HepG2 (cell line): ENCODE measurements at regions not wholly inside any gene's neighbourhood (a gene's known extent, or its start where the extent isn't known, plus 50 kb on each side); places are given as distances from the start of the nearest gene placed in this dataset.

Experiments used
- ATAC-seq: fragments of 200-7000 bp; cut with Tn5 transposase; 3 replicates; pipeline ENCODE4 v1.9.1; 2020; ENCODE audit warnings: mild to moderate bottlenecking, moderate library complexity
- BruUV-seq: library from RNA; stranded (reverse); fragments of 400-500 nt; replicated peaks from 2 replicates; lab custom pipeline; 2021; lab: Mats Ljungman, UMichigan
- CTCF ChIA-PET: fragments of 300-600 bp; formaldehyde crosslinking; extraction: SDS; loops from one replicate; lab custom pipeline; 2021; ENCODE audit warnings: low total read pairs, inconsistent platforms, low intra/inter-chr PET ratio; lab: Yijun Ruan, JAX
- POLR2A ChIA-PET: fragments of 350-600 bp; sonication (Branson Sonifier 250); formaldehyde crosslinking; loops from one replicate; lab custom pipeline; 2020; ENCODE audit warnings: antibody characterized with exemption, inconsistent platforms; lab: Yijun Ruan, JAX
- DNase-seq: peaks from one replicate; pipeline ENCODE4 v3.0.0-alpha.2; 2015; ENCODE audit warnings: low spot score
- FAIRE-seq: peaks from 3 replicates; lab custom pipeline; 2011; peaks lifted over from hg19 to GRCh38; lab: Jason Lieb, UNC
- H2AFZ ChIP-seq: one replicate; pipeline ENCODE4 v1.6.1; 2011; ENCODE audit warnings: low read length, inconsistent platforms
- H3K27ac ChIP-seq: fragments of 300-600 bp; 3 replicates; pipeline ENCODE4 v1.8.0; 2011; ENCODE audit warnings: mixed run types, mild to moderate bottlenecking, mixed read lengths, low read length, inconsistent platforms; ENCODE audit not compliant: insufficient read depth; ENCODE audit errors: extremely low read length
- H3K27me3 ChIP-seq, 2 experiments: fragments of 200-600 bp in 1 of 2; 2 replicates in 1 of 2; 3 replicates in 1 of 2; pipeline versions ENCODE4 v1.6.0 to v1.8.0; 2011; ENCODE audit warnings: low read length in 2 of 2, mild to moderate bottlenecking in 2 of 2, moderate library complexity in 2 of 2, inconsistent platforms in 1 of 2; ENCODE audit not compliant: insufficient read depth in 2 of 2, control insufficient read depth in 1 of 2
- H3K36me3 ChIP-seq, 2 experiments: fragments of 200-600 bp in 1 of 2; replicated peaks in 1 of 2; 2 replicates in 1 of 2; 3 replicates in 1 of 2; pipeline versions ENCODE4 v1.5.1 to v1.8.0; 2011; ENCODE audit warnings: low read length in 2 of 2, inconsistent platforms in 1 of 2; ENCODE audit not compliant: insufficient read depth in 2 of 2, control insufficient read depth in 1 of 2
- H3K4me1 ChIP-seq: 2 replicates; pipeline ENCODE4 v1.5.1; 2012; ENCODE audit warnings: low read length, inconsistent platforms; ENCODE audit not compliant: insufficient read depth
- H3K4me2 ChIP-seq: 2 replicates; pipeline ENCODE4 v1.6.0; 2011; ENCODE audit warnings: low read depth, low read length, inconsistent platforms
- H3K4me3 ChIP-seq, 3 experiments: fragments of 200-600 bp in 1 of 3; sonication (generic), shearing (Covaris generic) in 1 of 3; replicated peaks in 1 of 3; 2 replicates each; pipeline ENCODE4 v1.5.1; 2011 to 2016; ENCODE audit warnings: low read length in 3 of 3, inconsistent platforms in 2 of 3, low read depth in 2 of 3, mild to moderate bottlenecking in 2 of 3, control low read depth in 1 of 3, mixed read lengths in 1 of 3; ENCODE audit not compliant: insufficient read depth in 1 of 3
- H3K79me2 ChIP-seq: one replicate; pipeline ENCODE4 v1.6.1; 2011; ENCODE audit warnings: low read length, inconsistent platforms; ENCODE audit not compliant: insufficient read depth
- H3K9ac ChIP-seq: 2 replicates; pipeline ENCODE4 v1.6.0; 2011; ENCODE audit warnings: mild to moderate bottlenecking, low read depth, low read length, inconsistent platforms; ENCODE audit not compliant: insufficient read depth
- H3K9me3 ChIP-seq: 2 replicates; pipeline ENCODE4 v1.5.1; 2012; ENCODE audit warnings: mild to moderate bottlenecking, low read length
- H4K20me1 ChIP-seq: 2 replicates; pipeline ENCODE4 v1.6.0; 2011; ENCODE audit warnings: inconsistent platforms, mild to moderate bottlenecking, low read length, moderate library complexity; ENCODE audit not compliant: insufficient read depth
- KLF9 ChIP-seq: IDR thresholded peaks from 2 replicates; pipeline ENCODE4 v1.6.1; 2016; ENCODE audit warnings: low read depth
- NFE2 ChIP-seq: sonication (generic); formaldehyde crosslinking; IDR thresholded peaks from 2 replicates; pipeline ENCODE4 v1.4.0; 2020; ENCODE audit warnings: missing genetic modification reagents
- NFIC ChIP-seq: IDR thresholded peaks from 2 replicates; pipeline ENCODE4 v1.6.1; 2012; ENCODE audit warnings: mild to moderate bottlenecking, low read length, inconsistent platforms
- NFYC ChIP-seq: IDR thresholded peaks from 2 replicates; pipeline ENCODE4 v1.6.1; 2016; ENCODE audit warnings: missing genetic modification reagents, missing compliant biosample characterization
- NONO ChIP-seq, 2 experiments: fragments of 450-650 bp in 1 of 2; sonication (generic) in 1 of 2; formaldehyde crosslinking in 1 of 2; IDR thresholded peaks in 1 of 2; conservative IDR thresholded peaks in 1 of 2; 2 replicates each; pipeline versions ENCODE4 v1.6.1 to v1.8.0; 2017 to 2022; ENCODE audit warnings: mild to moderate bottlenecking in 1 of 2, missing genetic modification reagents in 1 of 2, moderate library complexity in 1 of 2
- PHB2 ChIP-seq: fragments of 450-650 bp; IDR thresholded peaks from 2 replicates; pipeline ENCODE4 v1.6.1; 2018; ENCODE audit not compliant: partially characterized antibody
- SMC3 ChIP-seq: IDR thresholded peaks from 2 replicates; pipeline ENCODE4 v1.6.1; 2011; ENCODE audit warnings: low read length, improper control_type of control experiment
- ZFP1 ChIP-seq: IDR thresholded peaks from 2 replicates; pipeline ENCODE4 v1.6.1; 2016
- ZMYM2 ChIP-seq: sonication (generic); formaldehyde crosslinking; IDR thresholded peaks from 2 replicates; pipeline ENCODE4 v1.8.0; 2022; ENCODE audit warnings: mild to moderate bottlenecking, missing genetic modification reagents
- ZNF160 ChIP-seq: sonication (generic); formaldehyde crosslinking; IDR thresholded peaks from 2 replicates; pipeline ENCODE4 v1.8.0; 2022; ENCODE audit warnings: mild to moderate bottlenecking, inconsistent platforms, missing genetic modification reagents
- ZNF263 ChIP-seq: sonication (generic); formaldehyde crosslinking; IDR thresholded peaks from 2 replicates; pipeline ENCODE4 v1.4.0; 2020; ENCODE audit warnings: missing genetic modification reagents
- ZNF337 ChIP-seq: sonication (generic); formaldehyde crosslinking; IDR thresholded peaks from 2 replicates; pipeline ENCODE4 v1.5.1; 2020; ENCODE audit warnings: missing genetic modification reagents, low read depth, mild to moderate bottlenecking, borderline replicate concordance
- WGBS: methylation state at CpG from one replicate; pipeline ENCODE4 v1.1.6; 2017; ENCODE audit warnings: low lambda C conversion rate; 5-methylcytosine and 5-hydroxymethylcytosine counted together
- in situ Hi-C: cut with HindIII; loops from 2 replicates; pipeline ENCODE4 v1.10.0; 2017; ENCODE audit warnings: low pct_unique_long_range_greater_than_20kb; ENCODE audit not compliant: extremely low pct_ligation_motif_present
- intact Hi-C: fragments of 100-400 bp; cut with micrococcal nuclease; formaldehyde crosslinking; loops from one replicate; pipeline ENCODE4 v1.10.0; 2022; ENCODE audit not compliant: unreplicated experiment
- TF ChIP-seq, protein P1 (sequence below): sonication (generic); formaldehyde crosslinking; IDR thresholded peaks from 2 replicates; pipeline ENCODE4 v1.5.0; 2020; ENCODE audit warnings: mild to moderate bottlenecking, missing genetic modification reagents, moderate library complexity
- TF ChIP-seq, protein P2 (sequence below): sonication (generic); formaldehyde crosslinking; conservative IDR thresholded peaks from 2 replicates; pipeline ENCODE4 v1.4.0; 2020; ENCODE audit warnings: missing genetic modification reagents
- TF ChIP-seq, protein P3 (sequence below): sonication (generic); formaldehyde crosslinking; IDR thresholded peaks from 2 replicates; pipeline ENCODE4 v1.5.1; 2020; ENCODE audit warnings: missing genetic modification reagents, mild to moderate bottlenecking, borderline replicate concordance
- TF ChIP-seq, protein P4 (sequence below): sonication (generic); formaldehyde crosslinking; IDR thresholded peaks from 2 replicates; pipeline ENCODE4 v1.8.0; 2022; ENCODE audit warnings: mild to moderate bottlenecking, missing genetic modification reagents, moderate library complexity

DNA sequence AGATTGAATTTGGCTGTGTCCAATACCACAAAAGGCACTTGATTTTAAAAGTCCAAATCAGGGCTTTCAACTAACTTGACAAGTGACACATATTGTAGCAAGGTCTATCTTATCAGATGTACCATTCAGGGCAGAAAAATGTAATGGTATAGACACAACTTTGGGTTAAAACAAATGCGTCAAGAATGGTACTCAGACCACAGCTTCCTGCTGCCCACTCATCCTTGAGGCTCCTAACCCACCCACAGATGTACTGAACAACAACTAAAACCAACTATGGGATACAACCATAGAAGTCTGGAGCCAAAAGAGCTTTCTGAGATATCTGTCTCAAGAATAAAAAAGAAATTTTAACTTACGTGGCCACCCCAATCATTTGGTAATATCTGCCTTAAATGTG is 105.2 kb downstream of the RBM43 start:
- 11% methylated on average over 2 of the region's 2 CpGs for WGBS
- no peak overlapping the region for H3K4me3 ChIP-seq
- no TSS peak for BruUV-seq
- no peak overlapping the region for H3K4me2 ChIP-seq
- intact Hi-C loops, result no loop called here
- in situ Hi-C loops, result no loop called here
- CTCF ChIA-PET, result no interaction called here
- no peaks in the 10 kb centered on the region for H3K9me3 ChIP-seq
- H3K9ac ChIP-seq, result no peak overlapping the region
- H2AFZ ChIP-seq, result no peak overlapping the region
- no peaks in the 10 kb centered on the region; a peak in 1 of 5 replicates for H3K27me3 ChIP-seq
- FAIRE-seq (no peak), DNase-seq (no peak), ATAC-seq (no peak)
- H3K27ac ChIP-seq, result no peak overlapping the region
- no peaks in the 10 kb centered on the region for H3K36me3 ChIP-seq
- TF ChIP-seq ZMYM2 (CRISPR knock-in tag), result no peak
- TF ChIP-seq ZNF160 (CRISPR knock-in tag), result no peak
- no peak for TF ChIP-seq ZFP1
- no peak for TF ChIP-seq NFE2
- TF ChIP-seq KLF9 (CRISPR knock-in tag), result no peak
- TF ChIP-seq, protein P1, sequence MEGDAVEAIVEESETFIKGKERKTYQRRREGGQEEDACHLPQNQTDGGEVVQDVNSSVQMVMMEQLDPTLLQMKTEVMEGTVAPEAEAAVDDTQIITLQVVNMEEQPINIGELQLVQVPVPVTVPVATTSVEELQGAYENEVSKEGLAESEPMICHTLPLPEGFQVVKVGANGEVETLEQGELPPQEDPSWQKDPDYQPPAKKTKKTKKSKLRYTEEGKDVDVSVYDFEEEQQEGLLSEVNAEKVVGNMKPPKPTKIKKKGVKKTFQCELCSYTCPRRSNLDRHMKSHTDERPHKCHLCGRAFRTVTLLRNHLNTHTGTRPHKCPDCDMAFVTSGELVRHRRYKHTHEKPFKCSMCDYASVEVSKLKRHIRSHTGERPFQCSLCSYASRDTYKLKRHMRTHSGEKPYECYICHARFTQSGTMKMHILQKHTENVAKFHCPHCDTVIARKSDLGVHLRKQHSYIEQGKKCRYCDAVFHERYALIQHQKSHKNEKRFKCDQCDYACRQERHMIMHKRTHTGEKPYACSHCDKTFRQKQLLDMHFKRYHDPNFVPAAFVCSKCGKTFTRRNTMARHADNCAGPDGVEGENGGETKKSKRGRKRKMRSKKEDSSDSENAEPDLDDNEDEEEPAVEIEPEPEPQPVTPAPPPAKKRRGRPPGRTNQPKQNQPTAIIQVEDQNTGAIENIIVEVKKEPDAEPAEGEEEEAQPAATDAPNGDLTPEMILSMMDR (CRISPR knock-in tag), result no peak
- TF ChIP-seq NFIC, result no peak
- TF ChIP-seq SMC3, result no peak
- no peak for TF ChIP-seq NONO (IDR thresholded peaks at IDR 0.05)
- no peak for TF ChIP-seq NONO (CRISPR knock-in tag; conservative IDR thresholded peaks at IDR 0.05)
- TF ChIP-seq ZNF263 (CRISPR knock-in tag), result no peak
- TF ChIP-seq NFYC (CRISPR knock-in tag), result no peak
- TF ChIP-seq, protein P2, sequence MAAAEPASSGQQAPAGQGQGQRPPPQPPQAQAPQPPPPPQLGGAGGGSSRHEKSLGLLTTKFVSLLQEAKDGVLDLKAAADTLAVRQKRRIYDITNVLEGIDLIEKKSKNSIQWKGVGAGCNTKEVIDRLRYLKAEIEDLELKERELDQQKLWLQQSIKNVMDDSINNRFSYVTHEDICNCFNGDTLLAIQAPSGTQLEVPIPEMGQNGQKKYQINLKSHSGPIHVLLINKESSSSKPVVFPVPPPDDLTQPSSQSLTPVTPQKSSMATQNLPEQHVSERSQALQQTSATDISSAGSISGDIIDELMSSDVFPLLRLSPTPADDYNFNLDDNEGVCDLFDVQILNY, result no peak
- TF ChIP-seq, protein P3, sequence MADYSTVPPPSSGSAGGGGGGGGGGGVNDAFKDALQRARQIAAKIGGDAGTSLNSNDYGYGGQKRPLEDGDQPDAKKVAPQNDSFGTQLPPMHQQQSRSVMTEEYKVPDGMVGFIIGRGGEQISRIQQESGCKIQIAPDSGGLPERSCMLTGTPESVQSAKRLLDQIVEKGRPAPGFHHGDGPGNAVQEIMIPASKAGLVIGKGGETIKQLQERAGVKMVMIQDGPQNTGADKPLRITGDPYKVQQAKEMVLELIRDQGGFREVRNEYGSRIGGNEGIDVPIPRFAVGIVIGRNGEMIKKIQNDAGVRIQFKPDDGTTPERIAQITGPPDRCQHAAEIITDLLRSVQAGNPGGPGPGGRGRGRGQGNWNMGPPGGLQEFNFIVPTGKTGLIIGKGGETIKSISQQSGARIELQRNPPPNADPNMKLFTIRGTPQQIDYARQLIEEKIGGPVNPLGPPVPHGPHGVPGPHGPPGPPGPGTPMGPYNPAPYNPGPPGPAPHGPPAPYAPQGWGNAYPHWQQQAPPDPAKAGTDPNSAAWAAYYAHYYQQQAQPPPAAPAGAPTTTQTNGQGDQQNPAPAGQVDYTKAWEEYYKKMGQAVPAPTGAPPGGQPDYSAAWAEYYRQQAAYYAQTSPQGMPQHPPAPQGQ (CRISPR knock-in tag), result no peak
- no peak for TF ChIP-seq ZNF337 (CRISPR knock-in tag)
- no peak for TF ChIP-seq PHB2
- TF ChIP-seq, protein P4, sequence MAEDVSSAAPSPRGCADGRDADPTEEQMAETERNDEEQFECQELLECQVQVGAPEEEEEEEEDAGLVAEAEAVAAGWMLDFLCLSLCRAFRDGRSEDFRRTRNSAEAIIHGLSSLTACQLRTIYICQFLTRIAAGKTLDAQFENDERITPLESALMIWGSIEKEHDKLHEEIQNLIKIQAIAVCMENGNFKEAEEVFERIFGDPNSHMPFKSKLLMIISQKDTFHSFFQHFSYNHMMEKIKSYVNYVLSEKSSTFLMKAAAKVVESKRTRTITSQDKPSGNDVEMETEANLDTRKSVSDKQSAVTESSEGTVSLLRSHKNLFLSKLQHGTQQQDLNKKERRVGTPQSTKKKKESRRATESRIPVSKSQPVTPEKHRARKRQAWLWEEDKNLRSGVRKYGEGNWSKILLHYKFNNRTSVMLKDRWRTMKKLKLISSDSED (CRISPR knock-in tag), result no peak
- TF ChIP-seq, all 625 proteins: peak for 0
- Histone ChIP-seq H3K79me2 (no peaks in the 10 kb centered on the region), H4K20me1 (no peaks in the 10 kb centered on the region), H3K4me1 (no peaks in the 10 kb centered on the region)
- POLR2A ChIA-PET, result no interaction called here
